Right forelimb (tissue), 1 donor: ENCODE measurements at regions not wholly inside any gene's neighbourhood (a gene's known extent, or its start where the extent isn't known, plus 50 kb on each side); places are given as distances from the start of the nearest gene placed in this dataset.

Experiments used
- DNase-seq: peaks from one replicate; pipeline ENCODE4 v3.0.0-alpha.2; 2018

- no peak for DNase-seq
Measured at GRCh38 chr4:67106861-67107460, 438.3 kb downstream of the CENPC start.

GRCh38 chr4:67104145-67104544 lies 441.2 kb downstream of the CENPC start:
- no peak for DNase-seq

- no peak for DNase-seq
Measured at GRCh38 chr4:67103001-67103747, 442.1 kb downstream of the CENPC start.

DNA sequence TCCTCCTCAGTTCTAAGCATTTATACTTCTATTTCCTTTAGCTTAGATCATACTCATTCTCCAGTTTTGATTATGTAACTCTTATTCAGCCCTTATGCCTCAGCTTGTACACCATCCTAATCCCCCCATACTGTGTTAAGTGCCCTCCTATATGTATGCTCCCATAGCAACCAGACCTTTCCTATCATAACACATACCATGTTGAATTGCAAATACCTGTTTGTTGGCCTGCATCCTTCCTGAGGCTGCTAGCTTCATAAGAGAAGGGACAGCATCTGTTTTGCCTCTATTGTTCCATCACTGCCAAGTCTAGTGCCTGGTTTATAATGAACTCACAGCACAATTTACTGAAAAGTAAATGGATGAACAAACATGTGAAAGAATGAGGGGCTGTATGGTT lies 443.7 kb downstream of the CENPC start:
- no peak for DNase-seq

- DNase-seq, result no peak
Measured at GRCh38 chr4:67092351-67092750, 453.0 kb downstream of the CENPC start.

GRCh38 chr4:67091673-67092072 lies 453.6 kb downstream of the CENPC start:
- DNase-seq, result no peak

GRCh38 chr4:67087897-67088296 lies 457.4 kb downstream of the CENPC start:
- DNase-seq, result no peak

- DNase-seq, result no peak
Measured at GRCh38 chr4:67084783-67085182, 460.5 kb downstream of the CENPC start.

DNA sequence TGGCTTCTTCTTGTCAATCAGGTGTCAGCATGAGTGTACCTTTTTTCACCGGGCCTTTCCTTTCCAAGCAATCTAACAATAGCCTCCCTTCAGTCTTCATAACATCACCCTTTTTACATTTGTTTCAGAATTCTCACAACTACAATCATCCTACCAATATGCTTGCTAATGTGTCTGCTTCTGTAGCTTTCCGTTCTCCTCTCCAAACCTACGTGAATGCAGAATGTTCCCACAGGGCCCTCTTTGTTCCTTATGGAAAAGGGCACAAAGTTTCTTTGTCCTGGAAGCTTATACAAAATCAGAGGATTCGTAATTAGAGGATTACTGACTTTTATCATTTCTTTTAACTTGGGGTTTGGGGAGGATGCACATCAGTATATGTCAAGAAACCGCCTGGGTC lies 461.8 kb downstream of the CENPC start:
- no peak for DNase-seq

DNA sequence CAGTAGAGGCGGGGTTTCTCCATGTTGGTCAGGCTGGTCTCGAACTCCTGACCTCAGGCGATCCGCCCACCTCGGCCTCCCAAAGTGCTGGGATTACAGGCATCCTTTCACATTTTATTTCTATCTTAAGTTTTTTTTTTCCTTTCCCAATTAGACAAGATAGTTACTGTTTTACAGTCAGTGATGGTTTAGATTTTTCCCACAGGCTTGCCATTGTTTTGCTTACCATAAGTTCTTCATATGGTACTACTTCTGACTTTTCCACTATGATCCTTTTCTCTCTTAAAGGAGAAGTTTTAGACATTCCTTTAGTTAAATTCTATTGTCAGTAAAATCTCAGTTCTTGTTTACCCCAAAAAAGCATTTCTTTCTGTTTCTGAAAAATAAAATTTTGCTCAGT lies 462.6 kb downstream of the CENPC start:
- no peak for DNase-seq

- no peak for DNase-seq
Measured at GRCh38 chr4:67080046-67080557, 465.2 kb downstream of the CENPC start.

DNA sequence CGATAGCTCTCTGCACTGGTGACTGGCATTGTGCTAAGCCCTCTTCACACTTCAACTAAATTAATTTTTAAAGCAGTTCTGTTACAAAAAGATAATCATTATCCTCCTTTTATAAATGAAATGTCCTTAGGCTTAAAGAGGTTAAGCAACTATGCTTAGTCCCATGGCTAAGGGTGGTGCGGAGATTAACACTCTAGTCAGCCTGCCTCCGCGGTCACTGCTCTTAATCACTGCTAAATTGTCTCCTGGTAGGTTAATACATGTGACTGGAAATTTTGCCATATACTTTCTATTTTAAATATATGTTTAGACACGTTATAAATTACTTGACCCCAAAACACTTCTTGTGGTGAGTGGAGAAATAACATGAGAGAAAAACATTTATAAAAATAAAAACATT lies 473.7 kb downstream of the CENPC start:
- DNase-seq, result no peak

GRCh38 chr4:67055319-67055718 lies 490.0 kb downstream of the CENPC start:
- DNase-seq, result no peak

DNA sequence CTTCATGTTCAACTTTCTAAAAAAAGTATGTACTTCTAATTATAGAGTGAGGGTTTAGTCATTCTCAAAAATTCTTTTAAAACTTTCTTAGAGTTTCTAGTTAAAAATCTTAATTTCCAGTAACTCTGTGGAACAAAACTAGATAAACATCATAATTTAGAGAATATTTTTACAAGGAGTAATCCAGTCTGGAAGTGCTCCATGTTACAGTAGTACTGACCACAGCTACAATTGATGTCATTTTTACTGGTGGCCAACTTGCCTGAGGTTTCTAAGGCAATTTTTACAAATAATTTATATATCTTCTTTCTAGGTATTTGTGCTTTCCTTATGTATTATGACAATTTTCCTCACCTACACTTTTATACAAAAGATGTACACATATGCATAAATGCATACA lies 490.4 kb downstream of the CENPC start:
- no peak for DNase-seq

DNA sequence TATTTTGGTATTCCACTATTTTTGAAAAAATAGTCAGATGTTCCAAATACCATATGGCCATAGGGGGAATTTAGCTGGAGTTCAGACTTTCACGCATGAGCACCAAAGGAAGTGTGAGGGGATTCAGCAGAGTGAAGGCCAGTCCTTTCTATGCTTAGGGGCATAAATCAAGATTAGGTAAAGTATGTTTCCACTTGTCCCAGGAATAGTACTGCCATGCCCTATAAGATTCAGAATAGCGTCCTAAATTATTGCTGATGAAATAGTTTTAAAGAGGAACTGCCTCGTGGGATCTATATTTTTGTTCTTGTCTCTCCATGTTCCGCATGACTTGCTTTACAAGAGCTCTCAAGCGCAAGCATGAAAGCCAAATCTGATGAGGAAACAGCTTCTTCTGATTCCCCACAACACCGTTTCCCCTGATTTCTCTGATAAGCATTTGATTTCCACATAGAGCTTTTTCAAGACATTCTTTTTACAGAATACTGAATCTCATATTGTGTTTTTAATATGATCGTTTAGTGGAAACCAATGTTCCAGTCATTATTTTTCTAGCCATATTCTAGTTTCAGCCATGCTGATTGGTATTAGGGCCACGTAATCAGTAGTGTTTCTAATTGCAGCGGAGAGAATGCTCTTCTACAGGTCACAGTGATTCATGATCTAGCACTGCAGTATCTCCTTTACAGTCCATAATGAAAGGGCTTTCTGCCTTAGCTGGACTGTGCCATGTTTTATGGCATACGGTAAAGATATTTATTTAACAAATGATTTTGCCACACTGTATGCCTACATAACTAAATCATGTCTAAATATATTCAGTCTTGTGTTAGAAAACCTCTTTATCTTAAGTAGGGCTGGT lies 492.3 kb downstream of the CENPC start:
- no peak for DNase-seq

DNA sequence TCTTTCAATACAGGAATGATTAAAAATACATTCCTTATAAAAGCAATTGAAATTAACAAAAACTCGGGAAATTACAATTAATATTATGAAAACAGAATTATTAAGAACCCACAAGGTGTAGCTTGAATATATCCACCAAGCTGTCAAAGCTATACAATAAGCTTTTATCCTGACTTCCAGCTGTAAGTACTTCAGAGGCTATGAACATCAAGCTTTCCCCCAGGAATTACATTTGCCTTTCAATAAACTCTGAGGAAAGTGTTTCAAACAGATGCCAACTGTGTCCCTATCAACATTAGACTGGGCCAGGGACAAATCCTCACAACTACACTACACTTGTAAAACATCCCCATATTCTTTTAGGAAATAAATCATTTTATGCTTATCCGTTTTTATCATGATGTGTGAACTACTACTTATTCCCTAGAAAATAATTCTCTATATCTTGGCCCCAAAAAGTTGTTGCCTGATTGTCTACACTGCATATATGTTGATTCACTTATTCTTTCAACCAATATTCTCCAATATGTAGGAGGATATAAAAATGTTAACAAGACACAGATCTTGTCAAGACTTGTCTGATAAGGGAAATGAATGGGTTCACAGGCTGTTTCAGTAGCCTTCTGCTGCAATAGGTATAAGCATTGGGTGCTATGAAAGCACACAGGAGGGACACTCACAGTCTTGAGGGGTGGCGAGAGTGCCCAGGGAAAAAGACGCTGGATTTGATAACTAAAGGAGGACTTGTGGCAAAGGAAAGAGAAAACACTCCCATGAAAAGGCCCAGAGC lies 494.1 kb downstream of the CENPC start:
- DNase-seq, result no peak

- DNase-seq, result no peak
Measured at GRCh38 chr4:67049446-67049845, 495.9 kb downstream of the CENPC start.

DNA sequence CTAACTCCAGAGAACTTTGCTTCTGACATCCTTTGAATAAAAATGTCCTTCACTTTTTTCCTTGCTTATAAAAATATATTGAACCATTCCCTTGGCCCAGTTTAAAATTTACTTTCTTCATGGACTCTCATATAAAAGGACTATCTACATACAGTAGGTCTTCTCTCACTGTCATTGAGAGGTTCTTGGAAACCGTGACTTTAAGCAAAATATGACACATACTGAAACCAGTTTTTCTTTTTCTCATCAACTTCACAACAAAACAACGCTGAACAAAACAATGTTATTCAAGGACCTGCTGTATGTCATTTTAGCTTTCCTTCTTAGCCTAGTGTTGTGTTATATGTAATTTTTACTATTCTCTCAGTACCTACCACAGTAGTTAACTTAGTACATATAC lies 496.8 kb downstream of the CENPC start:
- DNase-seq, result no peak

DNA sequence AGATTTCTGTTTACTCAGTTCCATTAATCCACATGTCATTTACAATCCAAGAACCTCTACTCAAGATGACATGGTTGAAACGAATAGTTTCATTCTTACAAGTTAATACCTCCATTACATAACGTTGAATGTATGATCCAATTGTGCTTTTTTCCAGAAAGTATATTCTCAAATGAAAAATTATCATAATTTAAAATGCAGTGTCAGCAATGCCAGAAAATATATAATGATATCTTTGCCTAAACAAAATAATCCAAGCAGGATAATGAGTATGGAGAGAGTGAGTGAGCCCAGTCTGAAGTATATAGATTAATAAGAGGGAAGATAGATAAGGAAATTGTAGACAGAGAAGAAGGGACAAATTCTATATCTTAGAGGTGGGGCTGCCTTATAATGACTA lies 505.0 kb downstream of the CENPC start:
- DNase-seq, result no peak

DNA sequence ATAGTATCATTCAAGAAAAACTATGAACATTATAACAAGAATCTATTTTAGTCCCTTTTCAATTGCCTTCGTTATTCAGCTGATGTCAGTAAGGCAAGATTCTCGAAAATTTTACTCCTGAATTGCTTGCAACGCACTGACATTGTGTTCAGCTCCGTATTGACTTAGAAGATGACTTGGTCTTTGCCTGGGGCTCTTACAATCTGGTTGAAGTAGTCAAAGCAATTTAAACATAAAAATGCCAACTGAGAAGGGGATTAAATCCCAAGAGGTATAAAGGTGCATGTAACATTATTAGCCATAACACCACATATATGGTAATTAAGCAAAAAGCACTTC lies 507.1 kb downstream of the CENPC start:
- no peak for DNase-seq

GRCh38 chr4:67037504-67038227 lies 507.6 kb downstream of the CENPC start:
- DNase-seq, result no peak

DNA sequence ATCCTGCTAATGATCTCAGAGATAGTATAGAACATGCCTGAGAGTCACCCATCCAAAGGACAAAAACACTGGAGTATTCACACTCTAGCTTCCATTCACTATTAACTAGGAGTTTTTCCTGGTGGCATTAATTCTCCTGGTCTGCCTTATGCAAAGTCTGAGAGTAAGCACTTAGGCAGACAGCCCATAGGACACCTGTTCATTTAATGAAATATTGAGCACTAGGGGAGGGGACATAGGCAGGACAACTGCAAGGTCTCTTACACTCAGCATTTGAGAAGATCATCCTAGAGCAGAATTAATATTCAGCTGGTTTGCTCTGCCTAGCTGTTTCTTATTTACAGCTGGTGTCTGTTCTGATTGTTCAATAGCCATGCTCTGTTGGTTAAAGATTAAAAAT lies 508.5 kb downstream of the CENPC start:
- DNase-seq, result no peak
